Erythroblast (primary cell): ENCODE measurements at regions not wholly inside any gene's neighbourhood (a gene's known extent, or its start where the extent isn't known, plus 50 kb on each side); places are given as distances from the start of the nearest gene placed in this dataset.
"Not testable (repeated sequence)": the region's sequence is repeated elsewhere in the genome, so short reads cannot be mapped to it uniquely, and the experiment has no call there.

Source experiments
- GATA1 ChIP-seq: IDR thresholded peaks from 2 replicates; pipeline ENCODE4 v1.6.1; 2011; ENCODE audit warnings: low read depth, mild to moderate bottlenecking, control low read depth, low read length, moderate library complexity
- POLR2A ChIP-seq: IDR thresholded peaks from 2 replicates; pipeline ENCODE4 v1.6.1; 2011; ENCODE audit warnings: mild to moderate bottlenecking, low read length

DNA sequence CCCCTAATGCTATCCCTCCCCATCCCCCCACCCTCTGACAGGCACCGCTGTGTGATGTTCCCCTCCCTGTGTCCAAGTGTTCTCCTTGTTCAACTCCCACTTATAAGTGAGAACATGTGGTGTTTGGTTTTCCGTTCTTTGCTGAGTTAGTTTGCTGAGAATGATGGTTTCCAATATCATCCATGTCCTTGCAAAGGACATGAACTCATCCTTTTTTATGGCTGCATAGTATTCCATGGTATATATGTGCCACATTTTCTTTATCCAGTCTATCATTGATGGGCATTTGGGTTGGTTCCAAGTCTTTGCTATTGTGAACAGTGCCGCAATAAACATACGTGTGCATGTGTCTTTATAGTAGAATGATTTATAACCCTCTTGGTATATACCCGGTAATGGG, 98.2 kb downstream of the EBLN1 start:
- TF ChIP-seq POLR2A, GATA1: not testable (repeated sequence)
